Progenitor cell of endocrine pancreas (in vitro differentiated cells): ENCODE measurements at regions not wholly inside any gene's neighbourhood (a gene's known extent, or its start where the extent isn't known, plus 50 kb on each side); places are given as distances from the start of the nearest gene placed in this dataset.
A peak's percentile ranks its signal among the peaks of the same experiment; 100 is the strongest.

Experiments
- DNase-seq: peaks from one replicate; pipeline ENCODE4 v3.0.0; 2021; ENCODE audit warnings: low spot score; ENCODE audit not compliant: unreplicated experiment
- H3K27ac Mint-ChIP-seq: 2 replicates; pipeline ENCODE4 v1.8.0; 2021; ENCODE audit warnings: mild to moderate bottlenecking, moderate library complexity, mixed read lengths
- H3K27me3 Mint-ChIP-seq: 2 replicates; pipeline ENCODE4 v1.8.0; 2021; ENCODE audit warnings: mixed read lengths
- H3K36me3 Mint-ChIP-seq: 2 replicates; pipeline ENCODE4 v1.8.0; 2022; ENCODE audit warnings: mixed read lengths; ENCODE audit not compliant: insufficient read depth
- H3K4me1 Mint-ChIP-seq: 2 replicates; pipeline ENCODE4 v1.8.0; 2021; ENCODE audit warnings: low read depth, mixed read lengths
- H3K4me3 Mint-ChIP-seq: 2 replicates; pipeline ENCODE4 v1.8.0; 2021; ENCODE audit warnings: low read depth, mild to moderate bottlenecking, moderate library complexity, mixed read lengths
- H3K9me3 Mint-ChIP-seq: 2 replicates; pipeline ENCODE4 v1.8.0; 2021; ENCODE audit warnings: low read depth, mixed read lengths
- CTCF ChIP-seq: fragments of 200-600 bp; sonication (generic); IDR thresholded peaks from one replicate; pipeline ENCODE4 v1.5.0; 2021; ENCODE audit warnings: antibody characterized with exemption, mild to moderate bottlenecking; ENCODE audit not compliant: unreplicated experiment

DNA sequence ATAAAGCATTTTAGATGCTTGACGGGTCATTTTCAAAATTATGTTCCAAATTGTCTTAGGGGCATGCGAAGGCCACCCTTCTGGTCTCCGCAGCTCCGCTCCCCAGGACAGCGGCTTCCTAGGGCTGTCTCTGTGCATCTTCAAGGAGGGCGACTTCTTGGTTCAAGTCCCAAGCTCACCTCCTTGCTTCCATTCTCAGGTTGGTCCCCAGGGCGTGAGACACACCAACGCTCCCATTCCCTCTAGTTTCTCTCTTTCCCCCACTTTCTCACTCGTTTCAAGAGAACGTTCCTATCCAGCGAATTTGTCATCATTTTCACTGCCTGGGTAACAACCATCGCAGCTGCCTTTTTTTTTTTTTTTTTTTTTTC, 109.4 kb upstream of the CCND2 start:
- Mint-ChIP-seq H3K4me3 (peak overlapping the region; percentile 74), H3K4me1 (peaks cover 24% of the 10 kb centered on the region), H3K27me3 (peaks cover 28% of the 10 kb centered on the region), H3K27ac (peak overlapping the region; percentile 91), H3K36me3 (no peaks in the 10 kb centered on the region), H3K9me3 (peaks cover 8% of the 10 kb centered on the region)
- no peak for DNase-seq
- no peak for TF ChIP-seq CTCF

DNA sequence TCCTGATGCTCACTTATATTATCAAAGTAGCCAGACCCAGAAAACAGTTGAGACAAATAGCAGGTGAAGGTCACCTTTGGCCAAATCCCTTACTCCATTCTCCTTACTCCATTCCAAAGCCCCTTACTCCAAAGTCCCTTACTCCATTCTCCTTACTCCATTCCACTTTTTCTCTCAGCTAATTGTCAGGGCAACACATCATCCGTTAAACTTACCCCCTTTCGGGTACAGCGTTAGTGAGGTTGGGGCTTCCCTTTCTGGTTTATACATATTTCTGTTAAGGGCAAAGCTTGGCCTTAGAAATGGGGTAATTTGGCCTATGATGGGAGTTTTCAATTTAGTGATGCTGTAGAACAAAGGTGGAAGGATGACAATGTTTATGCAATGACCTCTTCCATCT, 111.8 kb upstream of the CCND2 start:
- no peak overlapping the region for H3K4me3 Mint-ChIP-seq
- peaks cover 9% of the 10 kb centered on the region for H3K4me1 Mint-ChIP-seq
- no peak overlapping the region for H3K27ac Mint-ChIP-seq
- H3K36me3 Mint-ChIP-seq: no peaks in the 10 kb centered on the region
- peaks cover 23% of the 10 kb centered on the region for H3K27me3 Mint-ChIP-seq
- TF ChIP-seq CTCF: no peak
- H3K9me3 Mint-ChIP-seq: peaks cover 8% of the 10 kb centered on the region
- no peak for DNase-seq

GRCh38 chr12:4160314-4161040, 113.1 kb upstream of the CCND2 start:
- H3K36me3 Mint-ChIP-seq: no peaks in the 10 kb centered on the region
- H3K27ac Mint-ChIP-seq: no peak overlapping the region
- H3K4me3 Mint-ChIP-seq: no peak overlapping the region
- TF ChIP-seq CTCF: no peak
- H3K27me3 Mint-ChIP-seq: peaks cover 17% of the 10 kb centered on the region
- no peak for DNase-seq
- H3K4me1 Mint-ChIP-seq: peaks cover 9% of the 10 kb centered on the region
- H3K9me3 Mint-ChIP-seq: peaks cover 8% of the 10 kb centered on the region

DNA sequence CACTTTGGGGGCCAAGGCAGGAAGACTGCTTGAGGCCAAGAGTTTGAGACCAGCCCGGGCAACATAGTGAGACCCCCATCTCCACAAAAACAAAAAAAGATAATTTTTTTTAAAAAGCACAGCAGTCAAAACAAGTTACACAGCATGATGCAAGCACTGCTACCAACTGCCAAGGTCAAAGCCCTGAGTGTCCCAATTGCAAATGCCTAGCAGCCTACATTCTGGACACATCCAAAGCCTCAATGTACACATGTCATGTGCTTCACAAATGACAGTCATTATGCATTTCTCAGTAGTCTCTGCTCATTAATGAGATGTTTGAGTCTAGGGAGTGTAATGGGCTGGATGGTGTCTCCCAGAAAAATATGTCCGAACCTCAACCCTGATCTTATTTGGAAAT, 113.7 kb upstream of the CCND2 start:
- no peak for DNase-seq
- Mint-ChIP-seq H3K27ac (no peak overlapping the region), H3K36me3 (no peaks in the 10 kb centered on the region), H3K4me3 (no peak overlapping the region), H3K9me3 (peaks cover 8% of the 10 kb centered on the region), H3K27me3 (peaks cover 12% of the 10 kb centered on the region), H3K4me1 (peaks cover 6% of the 10 kb centered on the region)
- no peak for TF ChIP-seq CTCF

DNA sequence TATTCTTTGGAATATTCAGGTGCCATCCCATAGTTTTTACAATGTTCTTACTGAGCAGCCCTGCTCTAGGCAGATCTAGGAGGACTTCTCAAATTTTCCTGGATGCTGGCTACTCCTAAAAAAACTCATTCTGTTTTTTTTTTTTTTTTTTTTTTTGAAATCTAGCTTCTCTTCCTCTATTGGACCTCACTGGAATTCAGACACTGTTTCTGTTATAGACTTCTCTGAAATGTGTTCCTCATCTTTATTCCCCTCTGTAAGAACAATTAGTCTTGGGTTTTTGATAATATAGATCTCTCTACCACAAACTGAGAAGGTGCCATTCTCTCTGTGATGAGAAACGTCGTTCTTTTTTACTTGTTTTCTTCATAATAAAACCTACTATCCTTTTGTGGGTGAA, 115.3 kb upstream of the CCND2 start:
- Mint-ChIP-seq H3K4me3 (no peak overlapping the region), H3K27ac (no peak overlapping the region), H3K36me3 (no peaks in the 10 kb centered on the region), H3K27me3 (peaks cover 8% of the 10 kb centered on the region), H3K9me3 (peaks cover 8% of the 10 kb centered on the region), H3K4me1 (peaks cover 2% of the 10 kb centered on the region)
- no peak for TF ChIP-seq CTCF
- DNase-seq: no peak
